Omental fat pad (tissue), 3 donors: ENCODE measurements at regions not wholly inside any gene's neighbourhood (a gene's known extent, or its start where the extent isn't known, plus 50 kb on each side); places are given as distances from the start of the nearest gene placed in this dataset.

Experiments
- ATAC-seq: fragments of 150-250 bp; one replicate; pipeline ENCODE4 v1.9.1; 2016; ENCODE audit warnings: mild to moderate bottlenecking, moderate library complexity; ENCODE audit not compliant: low FRiP score
- DNase-seq: peaks from one replicate; pipeline ENCODE4 v3.0.0-alpha.2; 2019; ENCODE audit warnings: low spot score
- CTCF ChIP-seq, 3 donors: fragments of 450-650 bp; IDR thresholded peaks; one replicate each; pipeline ENCODE4 v1.5.1; 2016 to 2017; ENCODE audit warnings: antibody characterized with exemption in 3 of 3, mild to moderate bottlenecking in 3 of 3, moderate library complexity in 2 of 3

GRCh38 chrX:141415889-141416288, 168.6 kb downstream of the SPANXA1 start:
- DNase-seq = no peak
- TF ChIP-seq CTCF (IDR thresholded peaks at IDR 0.05) = no peak
- ATAC-seq = no peak

- DNase-seq = no peak
- TF ChIP-seq CTCF (IDR thresholded peaks at IDR 0.05) = no peak
- ATAC-seq = peak; percentile 57
Measured at GRCh38 chrX:141405853-141406492, 163.7 kb upstream of the SPANXC start.

- no peak for DNase-seq
- no peak for ATAC-seq
- no peak for TF ChIP-seq CTCF (IDR thresholded peaks at IDR 0.05)
Measured at GRCh38 chrX:141405486-141405852, 163.2 kb upstream of the SPANXC start.

GRCh38 chrX:141402897-141403610, 160.7 kb upstream of the SPANXC start:
- DNase-seq (no peak), ATAC-seq (no peak)
- no peak for TF ChIP-seq CTCF (IDR thresholded peaks at IDR 0.05)

GRCh38 chrX:141396536-141396935, 154.2 kb upstream of the SPANXC start:
- ATAC-seq (no peak), DNase-seq (no peak)
- TF ChIP-seq CTCF (IDR thresholded peaks at IDR 0.05) = no peak

GRCh38 chrX:141375011-141375760, 132.9 kb upstream of the SPANXC start:
- DNase-seq (no peak), ATAC-seq (no peak)
- TF ChIP-seq CTCF (IDR thresholded peaks at IDR 0.05) = no peak
